Left ventricle myocardium inferior (tissue), 1 donor: ENCODE measurements at regions not wholly inside any gene's neighbourhood (a gene's known extent, or its start where the extent isn't known, plus 50 kb on each side); places are given as distances from the start of the nearest gene placed in this dataset.

Experiments
- DNase-seq: peaks from one replicate; pipeline ENCODE4 v3.0.0-alpha.2; 2020
- H3K27ac ChIP-seq: fragments of 200-600 bp; replicated peaks from 2 replicates; pipeline ENCODE4 v1.8.0; 2021
- H3K27me3 ChIP-seq: fragments of 200-600 bp; 2 replicates; pipeline ENCODE4 v1.8.0; 2021; ENCODE audit warnings: low read depth
- H3K36me3 ChIP-seq: fragments of 200-600 bp; 2 replicates; pipeline ENCODE4 v1.8.0; 2021
- H3K4me1 ChIP-seq: fragments of 200-600 bp; 2 replicates; pipeline ENCODE4 v1.8.0; 2021
- H3K4me3 ChIP-seq: fragments of 200-600 bp; 2 replicates; pipeline ENCODE4 v1.8.0; 2021; ENCODE audit warnings: mild to moderate bottlenecking, moderate library complexity
- H3K9me3 ChIP-seq: fragments of 200-600 bp; replicated peaks from 2 replicates; pipeline ENCODE4 v1.8.0; 2021
- intact Hi-C: fragments of 100-400 bp; cut with micrococcal nuclease; formaldehyde crosslinking; loops from one replicate; pipeline ENCODE4 v1.11.0; 2022
- TF ChIP-seq, protein P1 (sequence below): fragments of 200-600 bp; IDR thresholded peaks from 2 replicates; pipeline ENCODE4 v1.8.0; 2021; ENCODE audit warnings: antibody characterized with exemption, mild to moderate bottlenecking, borderline replicate concordance
- donor health status: DM: no; HTN: yes; CAD: no; lungs with severe emphysema.

DNA sequence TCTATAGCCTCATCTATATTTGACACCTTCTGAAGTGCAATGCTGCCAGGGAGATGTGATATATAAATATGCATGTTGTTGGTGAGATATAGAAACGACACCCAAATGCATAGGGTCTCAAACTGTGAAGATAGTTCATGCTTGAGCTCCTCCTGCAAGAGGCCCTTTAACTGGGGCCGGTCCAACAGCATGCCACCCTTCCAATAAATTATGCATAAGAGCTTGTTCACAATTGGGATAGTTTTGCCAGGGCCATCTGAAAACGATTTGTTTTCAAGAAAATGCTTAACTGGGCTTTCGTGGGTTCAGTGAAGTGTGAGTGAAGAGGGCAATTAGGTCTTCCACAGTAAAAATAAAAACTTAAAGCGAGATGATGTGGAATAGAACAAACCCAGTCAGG is 424.2 kb upstream of the WWC1 start:
- Histone ChIP-seq H3K36me3 (no peaks in the 10 kb centered on the region), H3K4me1 (no peaks in the 10 kb centered on the region), H3K9me3 (no peaks in the 10 kb centered on the region), H3K27ac (no peak overlapping the region), H3K27me3 (no peaks in the 10 kb centered on the region), H3K4me3 (no peak overlapping the region)
- TF ChIP-seq, protein P1, sequence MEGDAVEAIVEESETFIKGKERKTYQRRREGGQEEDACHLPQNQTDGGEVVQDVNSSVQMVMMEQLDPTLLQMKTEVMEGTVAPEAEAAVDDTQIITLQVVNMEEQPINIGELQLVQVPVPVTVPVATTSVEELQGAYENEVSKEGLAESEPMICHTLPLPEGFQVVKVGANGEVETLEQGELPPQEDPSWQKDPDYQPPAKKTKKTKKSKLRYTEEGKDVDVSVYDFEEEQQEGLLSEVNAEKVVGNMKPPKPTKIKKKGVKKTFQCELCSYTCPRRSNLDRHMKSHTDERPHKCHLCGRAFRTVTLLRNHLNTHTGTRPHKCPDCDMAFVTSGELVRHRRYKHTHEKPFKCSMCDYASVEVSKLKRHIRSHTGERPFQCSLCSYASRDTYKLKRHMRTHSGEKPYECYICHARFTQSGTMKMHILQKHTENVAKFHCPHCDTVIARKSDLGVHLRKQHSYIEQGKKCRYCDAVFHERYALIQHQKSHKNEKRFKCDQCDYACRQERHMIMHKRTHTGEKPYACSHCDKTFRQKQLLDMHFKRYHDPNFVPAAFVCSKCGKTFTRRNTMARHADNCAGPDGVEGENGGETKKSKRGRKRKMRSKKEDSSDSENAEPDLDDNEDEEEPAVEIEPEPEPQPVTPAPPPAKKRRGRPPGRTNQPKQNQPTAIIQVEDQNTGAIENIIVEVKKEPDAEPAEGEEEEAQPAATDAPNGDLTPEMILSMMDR = no peak
- DNase-seq = no peak
- intact Hi-C loops = no loop called here

DNA sequence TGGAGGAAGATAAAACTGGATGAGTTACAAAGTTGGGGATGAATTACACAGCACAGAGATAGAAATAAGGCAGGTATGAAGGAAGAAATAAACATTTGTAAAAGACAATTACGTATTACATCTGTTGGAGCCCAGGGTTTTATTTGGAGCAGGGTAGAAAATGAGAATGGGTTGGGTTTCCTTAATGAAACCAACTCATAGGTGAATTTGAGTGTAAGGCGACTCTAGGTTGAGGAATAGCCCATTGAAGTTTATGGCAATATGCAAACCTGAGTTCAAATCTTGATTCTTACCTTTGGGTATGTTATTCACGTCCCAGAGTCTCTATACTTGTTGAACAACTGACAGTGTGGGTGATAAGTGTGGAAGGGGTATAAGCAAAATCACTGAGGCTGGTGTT is 422.3 kb upstream of the WWC1 start:
- intact Hi-C loops = no loop called here
- H3K36me3 ChIP-seq = no peaks in the 10 kb centered on the region
- H3K4me1 ChIP-seq = no peaks in the 10 kb centered on the region
- TF ChIP-seq, protein P1 = no peak
- no peaks in the 10 kb centered on the region for H3K9me3 ChIP-seq
- no peaks in the 10 kb centered on the region for H3K27me3 ChIP-seq
- H3K4me3 ChIP-seq = no peak overlapping the region
- H3K27ac ChIP-seq = no peak overlapping the region
- no peak for DNase-seq

DNA sequence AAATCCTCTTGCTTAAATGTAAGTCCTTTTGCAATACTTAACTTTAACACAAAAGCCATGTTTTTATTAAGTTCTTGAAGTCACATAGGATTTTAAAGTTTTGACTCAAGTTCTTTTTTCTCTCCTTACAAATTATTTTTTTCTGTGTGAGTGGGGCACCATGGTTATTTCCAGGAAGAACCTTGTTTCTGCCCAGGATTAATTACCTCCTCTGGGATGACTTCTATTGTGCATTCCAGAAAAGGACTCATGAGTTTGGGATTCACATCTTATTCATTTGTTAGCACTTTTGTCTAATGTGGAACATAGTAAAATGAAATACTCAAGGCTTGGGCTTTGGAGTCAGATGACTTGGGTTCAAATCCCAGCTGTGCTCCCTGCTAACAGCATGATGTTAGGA is 421.4 kb upstream of the WWC1 start:
- TF ChIP-seq, protein P1 = no peak
- Histone ChIP-seq H3K4me1 (no peaks in the 10 kb centered on the region), H3K4me3 (no peak overlapping the region), H3K27ac (no peak overlapping the region), H3K27me3 (no peaks in the 10 kb centered on the region), H3K36me3 (no peaks in the 10 kb centered on the region), H3K9me3 (no peaks in the 10 kb centered on the region)
- no peak for DNase-seq
- intact Hi-C loops = no loop called here

DNA sequence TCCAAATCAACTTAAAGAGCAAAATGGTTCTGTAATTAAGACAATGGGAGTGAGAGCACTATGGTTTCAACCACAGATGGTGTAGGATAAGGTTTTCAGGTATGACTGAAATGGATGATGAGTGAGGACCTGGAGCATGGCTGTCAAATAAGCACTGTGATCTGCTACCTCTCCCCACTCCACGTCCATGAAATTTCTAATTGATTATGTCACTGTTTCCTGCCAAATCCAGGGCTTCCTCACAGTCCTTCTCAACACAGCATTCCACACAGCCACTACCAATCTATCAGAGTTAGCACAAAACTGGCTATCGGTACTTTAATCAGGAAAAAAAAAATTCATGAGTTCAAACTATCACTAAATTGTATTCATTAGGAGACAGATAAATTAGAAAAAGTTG is 420.4 kb upstream of the WWC1 start:
- no peak overlapping the region for H3K4me3 ChIP-seq
- no peaks in the 10 kb centered on the region for H3K27me3 ChIP-seq
- intact Hi-C loops = no loop called here
- H3K4me1 ChIP-seq = no peaks in the 10 kb centered on the region
- no peaks in the 10 kb centered on the region for H3K36me3 ChIP-seq
- TF ChIP-seq, protein P1 = no peak
- H3K27ac ChIP-seq = no peak overlapping the region
- H3K9me3 ChIP-seq = no peaks in the 10 kb centered on the region
- no peak for DNase-seq

DNA sequence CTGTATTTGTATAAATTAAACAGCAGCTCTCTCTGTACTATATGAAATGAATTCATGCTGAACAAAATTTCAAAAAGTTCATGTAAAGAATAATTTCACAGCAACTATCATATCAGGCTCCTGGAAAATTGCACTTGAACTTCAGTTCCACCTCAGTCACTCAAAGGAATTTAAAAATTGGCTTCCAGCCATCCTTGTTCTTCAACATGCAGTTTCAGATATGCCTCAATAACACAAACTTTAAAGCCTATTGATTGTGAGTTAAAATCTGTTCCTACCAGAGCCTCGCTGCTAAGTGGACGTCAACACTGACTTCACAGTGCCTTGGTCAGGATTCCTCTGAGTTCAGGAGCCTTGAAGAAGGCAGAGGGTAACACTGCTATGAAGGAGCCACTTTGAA is 418.7 kb upstream of the WWC1 start:
- DNase-seq = no peak
- intact Hi-C loops = no loop called here
- H3K27me3 ChIP-seq = no peaks in the 10 kb centered on the region
- H3K4me3 ChIP-seq = no peak overlapping the region
- H3K9me3 ChIP-seq = no peaks in the 10 kb centered on the region
- H3K4me1 ChIP-seq = no peaks in the 10 kb centered on the region
- H3K36me3 ChIP-seq = no peaks in the 10 kb centered on the region
- TF ChIP-seq, protein P1 = no peak
- H3K27ac ChIP-seq = no peak overlapping the region

DNA sequence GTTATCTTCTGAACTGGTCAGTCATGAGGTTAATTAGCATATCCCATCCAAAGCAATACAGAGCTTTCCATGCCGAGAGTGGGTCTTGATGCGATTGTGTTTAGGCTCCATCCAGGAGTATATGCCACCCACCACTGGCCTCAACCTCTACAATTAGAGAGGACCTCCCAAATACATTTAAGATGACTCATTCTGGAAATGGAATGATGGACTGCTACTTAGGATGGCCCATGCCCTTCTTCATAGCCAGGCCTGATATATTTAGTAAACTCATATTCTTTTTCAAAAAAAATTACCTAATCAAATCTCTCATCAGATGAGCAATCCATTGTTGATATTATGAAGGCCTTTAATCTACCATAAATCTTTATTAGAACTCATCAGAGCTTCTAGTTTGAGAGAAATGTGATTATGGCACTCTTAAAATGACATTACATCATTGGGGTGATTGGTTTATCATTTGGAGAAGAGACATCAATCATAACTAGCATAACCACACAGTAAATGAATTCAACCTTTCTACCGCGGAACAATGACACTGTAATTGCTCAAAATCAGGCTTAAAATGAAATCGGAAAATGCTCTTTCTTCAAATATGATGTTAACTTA is 414.2 kb upstream of the WWC1 start:
- Histone ChIP-seq H3K4me3 (no peak overlapping the region), H3K36me3 (no peaks in the 10 kb centered on the region), H3K9me3 (no peaks in the 10 kb centered on the region), H3K27me3 (no peaks in the 10 kb centered on the region), H3K27ac (no peak overlapping the region), H3K4me1 (no peaks in the 10 kb centered on the region)
- intact Hi-C loops = no loop called here
- DNase-seq = no peak
- TF ChIP-seq, protein P1 = no peak
